Fibroblast of peridontal ligament (primary cell): ENCODE measurements at regions not wholly inside any gene's neighbourhood (a gene's known extent, or its start where the extent isn't known, plus 50 kb on each side); places are given as distances from the start of the nearest gene placed in this dataset.
"Not testable (repeated sequence)": the region's sequence is repeated elsewhere in the genome, so short reads cannot be mapped to it uniquely, and the experiment has no call there.

Experiments used
- DNase-seq: peaks from one replicate; pipeline ENCODE4 v3.0.0-alpha.2; 2010; ENCODE audit errors: extremely low read depth

GRCh38 chr4:28082686-28083390 is 1222.2 kb downstream of the STIM2 start:
- no peak for DNase-seq

DNA sequence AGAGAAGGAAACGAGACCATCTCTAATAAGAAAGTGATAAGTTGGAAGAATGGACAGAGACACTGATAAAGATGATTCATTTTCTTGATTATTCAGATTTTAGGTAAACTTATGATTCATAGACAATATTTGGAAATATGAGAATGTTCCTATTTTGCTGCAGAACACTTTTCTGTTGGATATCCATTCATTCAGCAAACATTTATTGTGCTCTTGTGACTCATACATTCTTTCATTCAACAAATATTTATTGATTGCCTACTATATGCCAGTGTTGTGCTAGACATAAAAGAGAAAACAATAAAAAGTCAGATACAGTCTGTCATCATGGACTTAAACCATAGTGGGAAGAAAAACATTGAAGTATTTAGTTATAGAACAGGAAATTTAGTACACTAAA is 1232.0 kb downstream of the STIM2 start:
- DNase-seq, result no peak

GRCh38 chr4:28093071-28093470 is 1232.4 kb downstream of the STIM2 start:
- no peak for DNase-seq

DNA sequence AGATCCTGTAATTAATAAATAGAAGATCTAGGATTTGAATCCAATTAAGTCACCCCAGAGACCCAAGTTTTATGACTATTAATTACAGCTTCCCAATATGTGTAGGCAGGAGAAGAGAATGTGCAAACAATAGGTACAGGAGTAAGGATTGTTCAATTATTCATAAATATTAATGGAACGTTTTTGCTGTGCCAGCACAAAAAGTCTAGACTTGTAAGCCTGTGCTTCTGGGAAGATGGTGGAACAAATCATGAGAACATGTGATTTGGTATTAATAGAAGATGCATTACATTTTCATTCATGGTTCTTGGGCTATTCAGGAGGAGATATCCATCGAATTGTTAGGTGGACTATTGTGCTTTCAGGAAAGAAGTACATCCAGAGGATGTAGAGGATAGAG is 1240.9 kb downstream of the STIM2 start:
- DNase-seq, result no peak

DNA sequence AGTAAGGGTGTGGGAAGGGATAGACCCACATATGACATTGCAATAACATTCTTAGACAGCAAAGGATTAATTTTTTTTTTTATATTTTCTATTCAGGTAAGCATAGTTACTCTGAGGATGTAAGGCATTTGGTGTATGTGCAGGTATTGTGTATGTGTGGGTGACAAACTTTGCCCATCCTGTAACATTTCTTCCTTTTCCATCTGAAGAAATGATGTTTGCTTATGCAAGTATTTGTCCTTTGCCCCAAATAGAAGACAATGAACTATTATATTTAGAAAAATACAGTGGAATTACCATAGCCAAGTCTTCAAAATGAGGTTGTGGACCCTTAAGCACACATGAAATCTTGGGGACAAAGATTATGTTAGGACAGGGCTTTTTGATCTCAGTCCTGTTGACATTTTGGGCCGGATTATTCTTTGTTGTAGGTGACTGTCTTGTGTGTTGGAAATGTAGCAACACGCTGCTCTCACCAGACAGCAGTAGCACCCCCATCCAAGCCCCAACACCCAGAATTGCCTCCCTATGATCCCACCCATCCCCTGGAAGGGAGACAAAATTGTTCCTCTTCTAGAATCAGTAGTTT is 1244.7 kb downstream of the STIM2 start:
- DNase-seq, result no peak

DNA sequence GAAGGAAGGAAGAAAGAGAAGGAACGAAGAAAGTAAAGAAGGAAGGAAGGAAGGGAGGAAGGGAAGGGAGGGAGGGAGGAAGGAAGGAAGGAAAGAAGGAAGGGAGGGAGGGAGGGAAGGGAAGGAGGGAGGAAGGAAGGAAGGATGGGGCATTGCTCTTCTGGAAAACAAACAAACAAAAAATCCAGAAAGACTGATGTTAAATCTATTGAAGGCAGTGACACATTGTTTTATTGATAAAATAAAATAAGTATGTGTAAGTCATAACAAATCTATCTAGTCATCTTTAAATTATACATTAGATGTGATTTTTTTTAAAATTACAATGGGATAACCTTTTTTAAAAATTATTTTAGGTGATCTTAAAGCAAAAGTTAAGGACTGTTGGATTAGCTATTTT is 1245.5 kb downstream of the STIM2 start:
- no peak for DNase-seq

GRCh38 chr4:28109801-28110200 is 1249.2 kb downstream of the STIM2 start:
- DNase-seq, result no peak

GRCh38 chr4:28112691-28113335 is 1252.2 kb downstream of the STIM2 start:
- DNase-seq, result not testable (repeated sequence)

- DNase-seq, result not testable (repeated sequence)
Measured at GRCh38 chr4:28113586-28113985, 1252.9 kb downstream of the STIM2 start.

GRCh38 chr4:28116526-28117083 is 1256.0 kb downstream of the STIM2 start:
- not testable (repeated sequence) for DNase-seq

GRCh38 chr4:28117084-28117682 is 1256.5 kb downstream of the STIM2 start:
- DNase-seq, result no peak

GRCh38 chr4:28146191-28146590 is 1285.5 kb downstream of the STIM2 start:
- DNase-seq, result no peak

- no peak for DNase-seq
Measured at GRCh38 chr4:28148221-28148620, 1287.6 kb downstream of the STIM2 start.

- no peak for DNase-seq
Measured at GRCh38 chr4:28149762-28150161, 1289.1 kb downstream of the STIM2 start.

- DNase-seq, result no peak
Measured at GRCh38 chr4:28151314-28151713, 1290.7 kb downstream of the STIM2 start.

GRCh38 chr4:28167411-28167810 is 1306.8 kb downstream of the STIM2 start:
- DNase-seq, result no peak

DNA sequence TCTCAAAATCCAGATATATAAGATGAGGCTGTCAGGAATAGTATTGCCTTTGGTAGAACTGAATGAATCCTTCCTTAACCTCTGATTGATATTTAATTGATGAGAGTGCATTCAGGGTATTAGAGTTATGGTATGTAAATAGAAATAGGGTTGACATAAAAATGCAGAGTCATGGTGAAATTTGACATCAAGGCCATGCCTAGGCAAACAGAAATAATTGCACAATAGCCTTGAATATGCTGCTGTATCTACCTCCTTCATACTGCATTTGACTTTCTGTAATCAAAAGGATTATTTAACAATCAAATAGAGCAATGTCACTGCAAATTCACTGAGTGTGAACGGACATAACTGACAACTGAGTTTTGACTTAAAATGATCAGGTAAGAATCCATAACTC is 1316.3 kb downstream of the STIM2 start:
- DNase-seq, result no peak

GRCh38 chr4:28177641-28178040 is 1317.0 kb downstream of the STIM2 start:
- no peak for DNase-seq

DNA sequence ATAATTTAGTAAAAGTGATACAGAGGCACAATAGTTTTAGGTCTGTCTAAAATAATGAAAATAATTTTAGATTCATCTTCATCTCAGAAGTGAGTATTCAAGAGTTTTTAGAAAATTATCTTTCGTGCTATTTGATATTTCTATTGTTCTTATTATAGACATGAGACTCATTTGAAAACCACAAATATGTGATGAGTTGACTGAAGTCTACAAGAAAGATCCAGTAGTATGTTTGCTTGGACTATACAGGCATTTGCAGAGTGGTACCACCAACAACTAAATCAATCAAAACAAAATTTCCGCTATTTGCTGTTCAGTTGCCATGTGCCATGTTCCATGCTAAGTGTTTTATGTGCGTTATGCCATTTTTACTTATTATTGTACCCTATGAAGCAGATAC is 1318.5 kb downstream of the STIM2 start:
- DNase-seq, result no peak

- DNase-seq, result no peak
Measured at GRCh38 chr4:28209371-28209924, 1348.8 kb downstream of the STIM2 start.

- DNase-seq, result no peak
Measured at GRCh38 chr4:28211676-28212470, 1351.2 kb downstream of the STIM2 start.
